RWPE1 (cell line): ENCODE measurements at regions not wholly inside any gene's neighbourhood (a gene's known extent, or its start where the extent isn't known, plus 50 kb on each side); places are given as distances from the start of the nearest gene placed in this dataset.
A peak's percentile ranks its signal among the peaks of the same experiment; 100 is the strongest.

Experiments
- CTCF ChIA-PET: fragments of 350-600 bp; sonication (Branson Sonifier 250); formaldehyde crosslinking; extraction: SDS; loops from one replicate; lab custom pipeline; 2021; lab: Yijun Ruan, JAX
- POLR2A ChIA-PET: fragments of 400-600 bp; formaldehyde crosslinking; extraction: SDS; loops from one replicate; lab custom pipeline; 2020; ENCODE audit warnings: antibody characterized with exemption; ENCODE audit not compliant: low non-redundant PET; lab: Yijun Ruan, JAX
- DNase-seq: peaks from one replicate; pipeline ENCODE4 v3.0.0; 2012; ENCODE audit warnings: low spot score
- H3K27ac ChIP-seq: fragments of 450-650 bp; 2 replicates; pipeline ENCODE4 v1.5.1; 2017
- TF ChIP-seq, protein P1 (sequence below): fragments of 450-650 bp; conservative IDR thresholded peaks from 2 replicates; pipeline ENCODE4 v1.5.1; 2017; ENCODE audit warnings: low read depth, mild to moderate bottlenecking

DNA sequence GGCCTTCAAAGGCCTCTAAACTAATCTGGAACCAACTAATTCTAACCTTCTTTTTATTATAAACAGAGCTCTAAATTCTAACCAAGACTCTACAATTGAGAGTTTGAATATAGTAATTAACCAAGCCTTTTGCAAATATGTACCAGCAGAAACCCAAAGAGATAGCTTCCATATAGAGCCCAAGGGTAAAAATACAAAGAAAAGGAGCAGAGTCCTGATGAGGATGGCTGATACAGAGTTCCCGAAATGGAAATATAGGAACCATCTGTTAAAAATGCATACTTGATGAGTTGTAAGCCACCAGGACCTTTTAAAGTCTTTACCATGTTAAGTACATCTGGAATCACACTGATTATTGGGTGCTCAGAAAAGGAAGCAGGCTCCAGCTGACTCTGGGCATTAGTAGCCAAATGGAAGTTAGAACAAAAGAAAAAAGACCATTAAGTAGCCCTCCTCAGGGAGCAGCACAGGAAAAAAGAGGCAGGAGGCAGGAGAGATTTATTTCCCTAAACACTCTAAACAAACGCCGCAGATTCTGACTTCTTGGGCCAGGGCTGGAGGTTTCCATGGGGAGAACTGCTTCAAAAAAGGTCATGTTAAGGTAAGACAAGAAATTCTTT, 463.1 kb upstream of the FAT3 start:
- ChIA-PET CTCF (interaction anchor here (0.6 kb wide), 1 partner anchor 637 kb away, joined by 5 read pairs; no protein-coding TSS in a partner anchor), POLR2A (no interaction called here)
- TF ChIP-seq, protein P1, sequence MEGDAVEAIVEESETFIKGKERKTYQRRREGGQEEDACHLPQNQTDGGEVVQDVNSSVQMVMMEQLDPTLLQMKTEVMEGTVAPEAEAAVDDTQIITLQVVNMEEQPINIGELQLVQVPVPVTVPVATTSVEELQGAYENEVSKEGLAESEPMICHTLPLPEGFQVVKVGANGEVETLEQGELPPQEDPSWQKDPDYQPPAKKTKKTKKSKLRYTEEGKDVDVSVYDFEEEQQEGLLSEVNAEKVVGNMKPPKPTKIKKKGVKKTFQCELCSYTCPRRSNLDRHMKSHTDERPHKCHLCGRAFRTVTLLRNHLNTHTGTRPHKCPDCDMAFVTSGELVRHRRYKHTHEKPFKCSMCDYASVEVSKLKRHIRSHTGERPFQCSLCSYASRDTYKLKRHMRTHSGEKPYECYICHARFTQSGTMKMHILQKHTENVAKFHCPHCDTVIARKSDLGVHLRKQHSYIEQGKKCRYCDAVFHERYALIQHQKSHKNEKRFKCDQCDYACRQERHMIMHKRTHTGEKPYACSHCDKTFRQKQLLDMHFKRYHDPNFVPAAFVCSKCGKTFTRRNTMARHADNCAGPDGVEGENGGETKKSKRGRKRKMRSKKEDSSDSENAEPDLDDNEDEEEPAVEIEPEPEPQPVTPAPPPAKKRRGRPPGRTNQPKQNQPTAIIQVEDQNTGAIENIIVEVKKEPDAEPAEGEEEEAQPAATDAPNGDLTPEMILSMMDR = no peak
- H3K27ac ChIP-seq = no peak overlapping the region
- DNase-seq = no peak

DNA sequence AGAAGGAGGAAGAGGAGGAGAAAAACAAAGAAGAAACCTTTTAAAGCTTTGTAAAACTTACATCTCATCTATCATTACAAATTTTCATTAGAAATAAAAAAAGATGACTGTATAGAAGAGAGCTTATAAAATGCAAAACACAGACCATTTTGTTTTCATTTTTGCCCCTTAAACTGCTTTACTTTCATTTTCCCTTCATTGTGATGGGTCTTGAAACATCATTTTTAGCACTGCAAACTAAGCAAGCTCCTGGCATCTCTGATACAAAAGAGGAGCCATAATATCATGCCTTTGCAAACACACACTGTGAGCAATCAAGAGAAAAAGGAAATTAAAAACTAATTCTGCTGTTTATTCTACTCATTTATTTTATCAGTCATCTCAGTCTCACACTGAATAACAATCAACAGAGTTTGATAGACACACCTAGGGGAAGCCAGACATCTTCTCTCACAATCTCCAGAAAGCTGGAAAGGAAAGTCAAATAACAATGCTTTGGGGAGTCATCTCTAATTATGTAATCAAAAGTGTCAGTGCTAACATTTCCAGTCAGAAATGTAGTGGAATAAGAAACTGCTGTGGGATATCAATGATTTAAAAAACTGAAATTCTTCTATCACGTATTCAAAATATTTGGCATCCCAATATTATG, 467.7 kb upstream of the FAT3 start:
- no peak overlapping the region for H3K27ac ChIP-seq
- CTCF ChIA-PET = no interaction called here
- no peak for DNase-seq
- TF ChIP-seq, protein P1 = no peak
- POLR2A ChIA-PET = no interaction called here

DNA sequence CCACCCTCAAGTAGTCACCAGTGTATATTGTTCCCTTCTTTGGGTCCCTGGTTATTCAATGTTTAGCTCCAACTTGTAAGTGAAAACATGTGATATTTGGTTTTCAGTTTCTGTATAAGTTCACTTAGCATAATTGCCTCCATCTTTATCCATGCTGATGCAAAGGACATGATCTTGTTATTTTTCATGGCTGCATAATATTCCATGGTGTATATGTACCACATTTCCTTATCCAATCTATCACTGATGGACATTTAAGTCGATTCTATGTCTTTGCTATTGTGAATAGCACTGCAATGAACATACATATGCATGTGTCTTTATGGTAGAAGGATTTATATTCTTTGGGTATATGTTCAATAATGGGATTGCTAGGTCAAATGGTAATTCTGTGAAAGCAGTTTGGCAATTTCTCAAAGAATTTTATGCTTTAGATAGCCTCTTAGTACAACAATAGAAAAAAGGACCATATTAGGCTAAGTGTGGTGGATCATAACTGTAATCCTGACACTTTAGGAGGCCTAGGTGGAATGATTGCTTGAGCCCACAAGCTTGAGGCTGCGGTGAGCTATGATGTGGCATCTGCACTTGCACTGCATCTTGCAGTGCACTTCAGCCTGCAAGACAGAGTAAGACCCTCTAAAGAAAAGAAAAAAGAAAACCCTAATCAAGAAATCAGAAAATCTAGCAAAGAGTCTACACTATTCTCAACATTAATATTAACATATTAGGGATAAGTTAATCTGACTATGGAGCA, 468.5 kb upstream of the FAT3 start:
- no peak for DNase-seq
- H3K27ac ChIP-seq = no peak overlapping the region
- ChIA-PET POLR2A (no interaction called here), CTCF (interaction anchor here (0.7 kb wide), 1 partner anchor 433 kb away, joined by 3 read pairs; no protein-coding TSS in a partner anchor)
- TF ChIP-seq, protein P1 = no peak

DNA sequence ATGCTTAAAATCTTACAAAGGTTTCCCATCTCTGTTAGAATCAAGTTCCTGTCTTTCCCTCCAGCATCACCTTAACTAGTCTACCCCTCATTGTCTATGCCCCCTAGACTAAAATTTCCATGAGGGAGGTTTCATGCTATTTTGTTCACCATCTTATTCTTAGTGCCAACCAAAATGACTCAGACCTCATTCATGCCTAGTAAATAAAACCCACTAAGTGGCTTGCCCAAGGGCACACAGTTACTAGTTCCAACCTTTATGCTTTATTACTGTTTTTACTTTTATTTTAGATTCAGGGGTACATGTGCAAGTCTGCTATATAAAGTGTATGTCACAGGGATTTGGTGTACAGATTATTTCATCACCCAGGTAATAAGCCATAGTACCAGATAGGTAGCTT, 469.1 kb upstream of the FAT3 start:
- POLR2A ChIA-PET = no interaction called here
- TF ChIP-seq, protein P1 = no peak
- H3K27ac ChIP-seq = no peak overlapping the region
- CTCF ChIA-PET = no interaction called here
- no peak for DNase-seq

DNA sequence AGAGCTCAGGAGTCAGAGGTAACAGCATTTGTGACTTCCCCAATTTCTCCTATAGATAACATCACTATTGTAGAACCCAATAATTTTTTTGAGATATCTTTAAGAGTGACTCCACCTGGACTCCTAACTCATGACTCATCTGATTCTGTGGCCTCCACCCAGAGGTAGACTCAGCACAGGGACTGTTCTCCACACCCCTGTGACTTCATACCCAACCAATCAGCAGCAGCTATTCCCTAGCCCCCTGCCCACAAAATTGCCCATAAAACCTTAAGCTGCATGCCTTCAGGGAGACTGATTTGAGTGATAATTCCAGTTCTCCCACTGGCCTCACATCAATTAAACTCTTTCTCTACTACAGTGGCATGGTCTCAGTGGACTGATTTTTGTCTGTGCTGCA, 475.4 kb upstream of the FAT3 start:
- POLR2A ChIA-PET = no interaction called here
- TF ChIP-seq, protein P1 = no peak
- CTCF ChIA-PET = interaction anchor here (0.7 to 0.9 kb wide), 3 partner anchors 48 to 1137 kb away, joined by 3 read pairs; no protein-coding TSS in a partner anchor

DNA sequence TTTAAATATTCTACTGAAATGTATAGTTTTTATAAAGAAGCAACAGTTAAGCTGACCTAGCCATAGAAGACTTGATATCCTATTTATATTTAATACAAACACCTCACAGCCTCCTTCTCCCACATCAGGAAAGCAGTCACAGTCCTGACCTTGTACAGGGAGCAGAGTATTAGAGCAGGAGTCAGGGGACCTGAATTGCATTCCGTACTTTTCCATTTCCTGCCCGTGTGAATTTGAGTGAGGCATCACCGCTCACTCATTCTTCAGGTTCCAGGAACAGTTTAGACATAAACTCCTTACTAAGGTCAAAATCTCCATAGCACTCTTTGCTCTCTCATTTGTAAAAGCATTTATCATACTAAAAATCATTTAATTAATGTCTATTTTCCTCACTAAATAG, 482.5 kb upstream of the FAT3 start:
- DNase-seq = no peak
- POLR2A ChIA-PET = no interaction called here
- CTCF ChIA-PET = no interaction called here
- TF ChIP-seq, protein P1 = no peak
- no peak overlapping the region for H3K27ac ChIP-seq

More for the DNA sequence above, 475.4 kb upstream of the FAT3 start:
- H3K27ac ChIP-seq = no peak overlapping the region
- DNase-seq = peak; percentile 8
